GM18505 (cell line): ENCODE measurements at regions not wholly inside any gene's neighbourhood (a gene's known extent, or its start where the extent isn't known, plus 50 kb on each side); places are given as distances from the start of the nearest gene placed in this dataset.
"Not testable (repeated sequence)": the region's sequence is repeated elsewhere in the genome, so short reads cannot be mapped to it uniquely, and the experiment has no call there.

ENCODE experiments used
- ATAC-seq: cut with Tn5 transposase; IDR thresholded peaks from one replicate; pipeline ENCODE4 v1.9.1; 2021; ENCODE audit not compliant: unreplicated experiment

DNA sequence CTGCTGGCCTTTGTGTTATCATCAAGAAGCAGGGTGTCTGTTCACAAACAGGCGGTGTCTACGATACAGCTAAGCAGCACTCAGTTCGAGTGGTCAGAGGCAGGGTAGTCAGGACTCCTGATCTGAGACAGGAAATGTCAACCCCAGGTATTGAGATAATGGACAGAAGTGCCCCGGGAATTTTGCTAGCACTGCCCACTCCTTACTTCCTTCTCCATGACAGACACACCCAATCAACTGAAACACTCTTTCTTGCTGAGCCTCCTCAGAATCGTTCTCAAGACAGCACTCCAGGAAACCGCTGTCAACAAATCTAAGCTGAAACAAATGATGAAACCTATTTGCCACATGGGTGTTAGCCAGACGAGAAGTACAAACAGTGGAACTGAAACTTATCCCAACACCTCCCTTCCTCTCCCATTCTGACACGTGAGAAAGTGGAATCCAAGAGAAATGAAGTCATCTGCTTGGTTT is 109.3 kb downstream of the GTF2IRD2B start:
- ATAC-seq, result not testable (repeated sequence)

DNA sequence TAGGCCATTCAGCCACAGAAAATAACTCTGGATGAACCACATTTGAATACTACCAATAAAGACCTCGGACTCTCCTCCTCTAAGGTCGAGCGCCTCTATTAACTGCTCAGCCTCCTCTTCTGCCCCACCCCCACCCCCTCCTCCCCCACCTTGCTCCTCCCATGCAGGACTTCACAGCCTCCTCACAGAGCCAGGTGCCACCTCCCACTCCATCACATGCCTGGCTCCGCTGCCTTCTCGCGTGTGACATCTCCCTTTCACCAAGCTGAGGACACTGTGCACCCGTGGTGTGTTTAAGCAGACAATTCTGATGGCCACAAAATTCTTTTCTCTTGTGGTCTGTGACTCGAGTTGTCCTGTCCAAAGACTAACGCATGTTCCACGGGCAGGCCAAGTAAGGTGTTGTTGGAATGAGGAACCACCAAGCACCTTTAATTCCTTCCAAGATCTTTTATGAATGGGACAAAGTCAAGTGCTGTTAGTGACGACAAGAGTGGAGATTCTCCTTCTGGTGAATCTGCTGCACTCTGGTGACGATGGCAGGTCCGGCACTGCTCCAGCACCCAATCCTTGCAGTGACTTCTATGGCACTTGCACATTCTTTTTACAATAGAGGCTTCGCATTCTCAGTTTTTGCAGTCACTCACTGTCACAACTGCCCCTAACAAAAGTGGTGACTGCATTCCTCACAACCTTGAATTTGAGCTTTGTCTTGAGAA is 113.1 kb downstream of the GTF2IRD2B start:
- not testable (repeated sequence) for ATAC-seq

DNA sequence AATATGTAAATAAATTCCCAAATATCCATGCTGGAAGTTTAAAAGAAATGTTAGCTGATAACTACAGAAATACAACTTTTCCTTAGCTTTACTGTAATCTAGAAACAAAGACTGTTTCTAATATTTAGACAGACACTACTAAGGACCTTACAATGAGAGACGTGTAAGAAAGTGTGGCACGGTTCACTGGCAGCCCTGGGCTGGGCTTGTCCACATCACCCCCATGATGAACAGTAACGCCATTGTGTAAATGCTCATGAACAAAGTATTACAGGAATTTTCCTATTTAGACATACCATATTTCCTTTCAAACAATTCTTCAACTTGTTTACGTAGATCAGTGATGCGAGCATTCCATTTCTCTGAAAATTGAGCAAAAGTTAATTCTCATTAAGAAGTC is 123.1 kb downstream of the GTF2IRD2B start:
- not testable (repeated sequence) for ATAC-seq

DNA sequence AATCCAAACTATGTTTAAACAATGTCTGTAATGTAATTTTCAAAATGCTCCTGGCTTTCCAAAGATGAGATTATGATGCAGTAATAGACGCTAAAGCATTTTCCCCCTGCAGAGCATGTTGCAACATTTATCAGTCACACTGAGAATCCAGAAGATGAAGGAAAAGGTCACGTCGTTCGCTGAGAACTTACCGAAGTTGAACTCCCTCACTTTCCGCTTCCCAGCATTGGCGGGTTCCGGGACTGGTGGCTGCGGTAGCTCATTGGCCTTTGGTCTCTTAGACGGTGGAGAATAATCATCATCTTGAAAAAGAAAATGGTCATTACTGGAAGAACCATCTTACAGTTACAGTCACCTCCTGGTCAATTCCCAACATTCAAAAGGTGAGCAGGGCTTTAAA is 124.6 kb downstream of the GTF2IRD2B start:
- not testable (repeated sequence) for ATAC-seq

DNA sequence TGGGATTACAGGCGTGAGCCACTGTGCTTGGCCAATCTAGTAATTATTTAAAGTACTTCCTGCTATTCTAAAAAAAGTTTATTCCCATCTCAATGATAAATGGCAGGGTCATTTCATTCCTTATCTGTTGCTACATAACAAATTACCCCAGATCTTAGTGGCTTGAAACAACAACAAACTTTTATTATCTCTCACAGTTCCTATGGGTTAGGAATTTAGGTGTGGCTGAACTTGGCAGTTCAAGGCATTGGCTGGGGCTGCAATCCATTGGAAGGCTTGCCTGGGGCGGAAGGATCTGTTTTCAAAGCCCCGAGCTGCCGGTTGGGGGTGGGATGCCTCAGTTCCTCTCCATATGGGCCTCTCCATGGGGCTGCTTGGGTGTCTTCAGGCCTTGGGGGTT is 133.7 kb downstream of the GTF2IRD2B start:
- not testable (repeated sequence) for ATAC-seq

DNA sequence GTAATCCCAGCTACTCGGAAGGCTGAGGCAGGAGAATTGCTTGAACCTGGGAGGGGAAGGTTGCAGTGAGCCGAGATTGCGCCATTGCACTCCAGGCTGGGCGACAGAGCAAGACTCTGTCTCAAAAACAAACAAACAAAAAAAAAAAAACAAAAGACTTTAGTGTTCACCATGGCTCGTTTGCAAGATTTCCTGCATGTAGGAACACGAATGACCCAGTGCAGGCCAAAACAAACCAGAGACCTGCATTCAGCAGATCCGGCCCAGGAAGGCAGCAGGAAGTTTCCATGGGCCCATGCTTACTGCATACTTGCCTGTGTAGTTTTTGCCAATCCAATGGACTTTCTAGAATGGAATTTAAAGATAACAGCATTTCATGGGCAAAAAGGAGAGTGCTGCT is 137.2 kb downstream of the GTF2IRD2B start:
- not testable (repeated sequence) for ATAC-seq

DNA sequence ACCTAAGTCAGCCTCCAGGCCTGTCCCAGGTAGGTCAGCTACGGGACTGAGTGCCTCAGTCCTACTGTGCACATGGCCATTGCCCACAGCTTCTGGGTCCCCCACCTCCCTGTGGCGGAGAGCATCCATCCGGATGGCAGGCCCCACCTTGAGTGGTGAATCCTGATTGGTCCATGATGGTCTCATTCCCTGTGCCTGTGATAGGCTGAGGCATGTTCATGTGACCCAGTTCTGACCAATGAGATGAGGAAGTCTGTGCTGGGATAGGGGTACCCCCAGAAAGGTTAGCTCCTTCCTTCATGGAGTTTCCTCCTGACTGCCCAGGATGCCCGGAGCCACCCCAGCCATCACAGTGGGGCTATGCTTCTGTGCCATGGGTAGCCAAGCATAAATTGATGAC is 138.2 kb downstream of the GTF2IRD2B start:
- ATAC-seq, result not testable (repeated sequence)

DNA sequence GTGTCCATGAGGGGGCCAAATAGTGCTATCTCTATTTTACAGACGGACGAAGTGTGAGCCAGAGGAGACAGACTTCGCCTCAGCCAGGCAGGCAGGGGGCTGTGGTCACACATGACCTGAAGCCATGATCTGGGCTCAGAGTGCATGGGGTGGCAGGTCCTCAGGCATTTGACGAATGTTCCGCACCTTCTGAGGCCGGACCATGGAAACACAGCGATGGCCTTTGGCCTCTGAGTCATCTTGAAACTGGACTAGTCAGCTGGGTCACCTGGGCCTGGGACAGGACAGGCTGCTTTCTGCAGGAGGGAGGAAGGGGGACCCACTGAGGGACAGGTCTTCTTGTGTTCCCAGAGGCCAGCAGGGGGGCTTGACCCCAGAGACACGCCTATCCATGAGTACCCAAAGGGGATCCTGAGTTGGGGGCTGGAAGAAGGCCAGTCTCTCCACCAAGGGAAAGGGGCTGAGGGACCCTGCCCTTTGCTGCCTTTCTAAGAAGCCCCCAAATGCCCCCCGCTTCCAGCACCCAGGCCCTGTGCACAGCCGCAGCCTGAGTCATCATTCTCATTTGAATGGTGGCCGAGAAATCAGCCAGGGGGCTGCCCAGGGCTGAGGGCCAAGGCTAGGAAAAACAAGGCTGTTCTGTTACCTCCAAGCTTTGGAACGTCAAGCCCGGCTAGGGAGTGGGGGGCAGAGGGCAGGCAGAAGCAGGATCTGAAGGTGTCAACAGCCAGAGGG is 142.9 kb downstream of the GTF2IRD2B start:
- ATAC-seq, result not testable (repeated sequence)

DNA sequence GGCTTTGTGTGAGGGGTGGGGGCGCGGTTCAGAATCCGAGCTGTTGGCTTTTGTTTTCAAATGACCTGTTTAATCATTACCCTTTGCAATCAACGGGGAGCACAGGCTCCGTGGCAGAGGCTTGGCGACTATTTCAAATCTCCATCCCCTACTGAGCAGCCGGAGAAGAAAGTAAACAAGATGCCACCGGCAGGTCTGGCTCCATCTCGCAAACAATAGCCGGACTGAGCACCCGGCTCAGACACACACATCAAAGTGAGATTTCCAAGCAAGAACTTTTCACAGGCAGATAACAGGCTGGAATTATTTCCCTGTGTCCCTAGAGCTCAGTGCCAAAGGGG is 143.4 kb downstream of the GTF2IRD2B start:
- ATAC-seq, result not testable (repeated sequence)

DNA sequence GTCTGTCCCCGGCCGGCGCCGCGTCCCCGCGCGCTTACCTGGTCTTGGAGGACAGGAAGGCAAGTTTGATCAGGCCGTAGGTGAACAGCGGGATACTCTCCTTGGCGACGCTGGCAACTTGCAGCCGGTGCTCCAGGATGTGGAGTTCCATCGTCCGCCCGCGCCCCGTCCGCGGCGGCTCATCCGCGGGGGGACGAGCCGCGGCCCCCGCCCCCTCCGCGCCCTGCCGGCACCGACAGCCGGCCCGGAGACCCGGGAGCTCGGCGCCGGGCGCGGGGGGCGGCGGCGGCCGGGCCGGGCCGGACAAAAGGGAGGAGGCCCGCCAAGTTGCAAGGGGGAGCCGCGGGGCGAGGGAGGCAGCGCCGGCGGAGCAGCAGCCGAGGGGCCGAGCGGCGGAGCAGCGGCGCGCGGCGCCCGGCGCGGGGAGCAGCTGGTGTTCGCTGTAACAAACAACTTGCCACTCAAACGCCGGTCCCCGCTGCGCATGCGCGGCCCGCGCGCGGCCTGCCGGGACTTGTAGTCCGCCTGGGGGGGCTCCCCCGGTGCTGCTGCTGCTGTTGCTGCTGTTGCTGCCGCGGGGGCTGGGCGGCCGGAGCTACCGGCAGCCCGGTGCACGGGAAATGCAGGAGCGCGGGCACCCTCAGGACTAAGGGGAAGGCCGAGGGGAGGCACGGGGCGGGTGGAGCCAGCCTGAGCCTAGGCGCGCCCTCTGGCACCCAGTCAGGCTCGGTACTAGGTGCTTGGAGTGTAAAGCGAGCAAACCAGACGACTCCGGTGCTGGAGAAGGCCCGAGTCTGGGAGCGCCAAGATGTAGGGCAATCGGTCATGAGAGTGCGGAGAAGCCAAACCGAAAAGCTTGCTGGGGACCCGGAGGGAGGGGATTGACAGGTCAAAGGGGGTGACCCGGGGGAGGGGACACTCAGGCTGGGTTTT is 145.1 kb downstream of the GTF2IRD2B start:
- peak; percentile 95 for ATAC-seq

DNA sequence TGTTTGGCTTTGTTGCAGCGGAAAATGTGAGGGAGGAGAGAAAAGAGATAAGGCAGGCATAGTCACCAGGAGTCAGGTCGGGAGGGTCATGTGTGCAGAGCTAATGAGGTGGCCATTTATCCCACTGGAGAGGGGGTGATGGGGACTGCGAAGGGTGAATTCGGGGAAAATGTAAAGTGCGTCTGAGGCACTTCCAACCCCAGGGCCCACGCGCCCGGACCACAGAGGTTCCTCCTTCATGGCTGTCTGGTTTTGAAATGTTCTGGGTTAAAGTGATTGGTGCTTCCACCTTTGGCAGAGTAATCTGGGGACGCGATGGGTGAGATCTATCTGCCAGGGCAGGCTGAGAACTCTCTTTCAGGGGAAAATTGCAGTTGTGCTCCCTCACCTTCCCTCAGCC is 145.9 kb downstream of the GTF2IRD2B start:
- not testable (repeated sequence) for ATAC-seq

DNA sequence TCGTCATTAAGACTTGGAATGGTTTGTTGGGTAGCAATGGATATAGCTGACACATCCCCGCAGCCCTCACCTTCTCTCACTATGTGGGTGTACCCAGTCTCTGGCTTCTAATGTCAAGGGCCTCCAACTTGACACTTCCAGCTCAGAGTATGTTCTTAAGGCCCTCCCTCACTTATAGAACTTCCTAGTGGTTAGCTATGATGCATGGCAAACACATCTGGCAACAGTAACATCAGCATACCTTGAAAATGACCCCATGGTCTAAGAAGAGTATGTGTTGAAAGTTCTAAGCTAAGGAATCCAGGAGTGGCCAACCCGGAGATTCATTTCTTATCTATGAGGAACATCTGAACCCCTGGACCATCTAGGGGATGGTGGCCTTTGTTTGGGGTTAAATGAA is 151.2 kb downstream of the GTF2IRD2B start:
- ATAC-seq, result not testable (repeated sequence)

DNA sequence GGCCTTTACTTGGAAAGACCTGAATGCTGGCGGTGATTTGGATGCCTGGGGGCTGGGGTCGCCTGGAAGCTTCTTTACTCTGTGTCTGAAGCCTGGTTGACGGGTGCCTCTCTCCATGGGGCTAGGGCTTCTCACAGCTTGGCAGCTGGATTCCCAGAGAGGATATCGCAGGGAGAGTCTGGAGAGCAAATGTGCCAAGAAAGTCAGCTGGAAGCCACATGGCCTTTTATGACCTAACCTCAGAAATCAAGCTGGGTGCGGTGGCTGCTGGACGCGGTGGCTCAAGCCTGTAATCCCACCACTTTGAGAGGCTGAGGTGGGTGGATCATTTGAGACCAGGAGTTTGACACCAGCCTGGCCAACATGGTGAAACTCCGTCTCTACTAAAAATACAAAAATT is 147.2 kb upstream of the TRIM73 start:
- not testable (repeated sequence) for ATAC-seq

DNA sequence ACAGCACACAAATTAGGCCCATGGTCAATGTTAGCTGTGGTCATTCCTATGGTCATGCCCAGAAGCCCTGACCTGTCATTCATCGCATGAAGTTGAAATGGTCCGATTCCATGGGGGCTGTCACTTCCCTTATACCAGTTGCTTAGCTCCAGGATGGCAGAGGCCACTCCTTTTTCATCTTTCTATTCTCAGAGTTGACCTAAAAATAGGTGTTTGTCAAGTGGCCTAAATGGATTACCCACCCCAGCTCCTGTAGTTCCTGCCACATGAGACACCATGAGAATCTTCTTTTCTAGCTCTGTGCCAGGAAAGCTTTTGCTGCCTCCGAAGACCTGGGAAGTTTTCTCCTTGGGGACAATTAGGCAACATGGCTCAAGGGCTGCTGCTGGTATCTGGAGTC is 141.2 kb upstream of the TRIM73 start:
- not testable (repeated sequence) for ATAC-seq

DNA sequence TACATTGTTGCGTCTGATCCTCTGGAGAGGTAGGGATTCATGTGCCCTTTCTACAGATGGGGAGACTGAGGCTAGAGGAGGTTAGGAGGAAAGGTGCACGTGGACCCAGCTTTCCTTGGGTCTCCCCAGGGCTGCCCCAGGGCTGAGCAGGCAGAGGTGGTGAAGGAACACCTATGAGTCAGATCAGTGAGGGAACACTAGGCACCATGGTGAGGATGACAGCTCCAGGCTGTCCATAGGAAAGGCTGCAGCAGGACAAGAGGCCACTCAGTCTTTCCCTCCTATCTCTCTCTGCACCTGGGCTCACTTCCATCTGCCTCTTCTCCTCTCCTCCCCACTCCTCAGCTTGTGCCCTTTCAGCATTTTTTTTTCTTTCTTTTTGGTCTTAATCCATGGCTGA is 138.0 kb upstream of the TRIM73 start:
- ATAC-seq, result not testable (repeated sequence)

DNA sequence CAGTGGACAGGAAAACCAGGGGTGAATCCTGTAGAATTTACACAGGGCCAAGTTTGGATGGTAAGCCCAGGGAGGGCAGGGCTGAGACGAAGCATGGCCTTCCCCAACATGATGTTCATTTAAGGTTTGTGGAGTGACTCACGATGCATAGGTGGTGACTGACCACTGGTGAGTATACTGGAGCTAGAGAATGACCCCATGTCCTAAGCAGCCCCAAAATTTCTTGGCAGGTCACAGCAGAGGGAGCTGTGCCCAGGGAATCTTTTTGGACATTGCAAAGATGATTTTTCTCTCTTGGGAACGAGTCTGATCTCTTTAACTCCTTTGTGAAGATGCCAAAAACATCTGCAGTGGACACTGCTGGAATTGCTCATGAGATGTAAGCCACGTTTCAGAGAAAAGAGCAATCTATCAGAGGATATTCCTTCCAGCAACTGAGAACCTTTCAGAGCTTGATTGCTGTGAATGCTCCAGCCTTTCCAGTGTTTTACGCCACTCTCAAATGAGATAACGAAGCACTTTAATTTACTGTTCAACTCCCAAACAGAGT is 135.9 kb upstream of the TRIM73 start:
- ATAC-seq, result not testable (repeated sequence)

DNA sequence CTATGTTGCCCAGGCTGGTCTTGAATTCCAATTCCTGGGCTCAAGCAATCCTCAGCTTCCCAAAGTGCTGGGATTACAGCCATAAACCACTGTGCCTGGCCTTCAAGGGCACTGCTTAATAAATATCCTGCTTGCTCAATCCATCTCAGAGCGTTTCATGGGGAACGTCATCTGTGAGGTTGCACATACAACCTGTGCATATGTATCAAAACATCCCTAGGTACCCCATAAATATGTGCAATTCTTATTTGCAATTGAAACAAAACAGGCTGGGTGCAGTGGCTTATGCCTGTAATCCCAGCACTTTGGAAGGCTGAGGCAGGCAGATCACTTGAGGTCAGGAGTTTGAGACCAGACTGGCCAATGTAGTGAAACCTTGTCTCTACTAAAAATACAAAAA is 133.8 kb upstream of the TRIM73 start:
- ATAC-seq, result not testable (repeated sequence)

DNA sequence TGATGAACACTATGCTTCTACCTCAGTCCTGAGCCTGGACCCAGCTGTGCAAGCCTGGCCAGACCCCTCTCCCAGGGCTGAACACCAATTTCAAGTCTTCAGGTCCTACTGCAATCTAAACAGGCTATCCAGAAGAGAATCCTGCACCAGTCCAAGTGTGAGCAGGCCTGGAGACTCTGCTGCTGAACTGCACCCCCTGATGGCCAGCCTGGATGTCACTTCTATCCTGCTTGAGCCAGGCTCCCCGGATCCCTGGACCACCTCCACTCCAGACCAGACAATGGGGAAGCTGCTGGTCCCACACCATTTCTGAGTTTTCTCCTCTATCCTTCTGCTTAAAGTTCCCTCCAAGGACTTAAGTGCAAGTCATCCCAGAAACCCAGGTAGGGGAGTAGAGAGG is 127.3 kb upstream of the TRIM73 start:
- not testable (repeated sequence) for ATAC-seq

DNA sequence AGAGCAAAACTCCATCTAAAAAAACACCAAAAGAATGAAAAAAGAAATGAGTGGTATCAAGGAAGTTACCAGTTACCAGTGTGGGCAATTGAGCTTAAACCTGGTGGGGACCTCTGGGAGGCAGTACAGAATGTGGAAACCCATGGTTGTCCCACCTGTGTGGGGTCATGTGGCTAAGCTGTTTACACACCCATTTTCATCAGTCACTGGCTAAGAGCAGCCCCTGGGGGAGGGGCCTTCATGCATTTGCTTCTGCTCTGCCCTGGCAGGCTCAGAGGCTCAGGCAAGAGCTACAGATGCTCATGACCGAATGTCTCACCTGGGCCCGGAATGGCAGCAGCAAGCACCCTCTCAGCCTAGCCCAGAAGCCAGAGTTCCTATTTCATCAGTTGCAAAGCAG is 126.3 kb upstream of the TRIM73 start:
- not testable (repeated sequence) for ATAC-seq

DNA sequence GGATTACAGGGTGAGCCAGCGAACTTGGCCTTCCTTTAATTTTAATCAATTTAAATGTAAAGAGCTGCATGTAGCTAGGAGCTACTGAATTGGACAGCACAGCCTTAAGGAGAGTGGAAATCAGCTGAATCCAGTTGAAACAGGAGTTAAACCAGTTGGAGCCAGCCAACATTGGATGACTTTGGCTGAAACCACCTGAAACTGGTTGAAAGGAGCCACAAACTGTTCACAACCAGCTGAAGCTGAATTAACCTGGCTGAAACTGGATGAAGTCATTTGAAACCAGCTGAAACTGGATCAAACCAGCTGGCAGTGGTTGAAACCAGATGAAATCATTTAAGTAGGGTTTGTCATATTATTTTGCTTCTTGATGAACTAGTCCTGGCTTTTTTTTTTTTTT is 121.3 kb upstream of the TRIM73 start:
- not testable (repeated sequence) for ATAC-seq
